Esophagus muscularis mucosa (tissue), 3 donors: ENCODE measurements at regions not wholly inside any gene's neighbourhood (a gene's known extent, or its start where the extent isn't known, plus 50 kb on each side); places are given as distances from the start of the nearest gene placed in this dataset.

Experiments used
- CTCF ChIP-seq, 3 experiments: fragments of 200-600 bp in 2 of 3; fragments of 450-650 bp in 1 of 3; sonication (generic) in 2 of 3; IDR thresholded peaks; one replicate each; pipeline ENCODE4 v1.5.1; 2017 to 2019; ENCODE audit warnings: antibody characterized with exemption in 3 of 3, mild to moderate bottlenecking in 2 of 3, moderate library complexity in 1 of 3
- POLR2A ChIP-seq: fragments of 450-650 bp; IDR thresholded peaks from one replicate; pipeline ENCODE4 v1.6.1; 2017; ENCODE audit warnings: antibody characterized with exemption, moderate library complexity, mild to moderate bottlenecking, low read depth

DNA sequence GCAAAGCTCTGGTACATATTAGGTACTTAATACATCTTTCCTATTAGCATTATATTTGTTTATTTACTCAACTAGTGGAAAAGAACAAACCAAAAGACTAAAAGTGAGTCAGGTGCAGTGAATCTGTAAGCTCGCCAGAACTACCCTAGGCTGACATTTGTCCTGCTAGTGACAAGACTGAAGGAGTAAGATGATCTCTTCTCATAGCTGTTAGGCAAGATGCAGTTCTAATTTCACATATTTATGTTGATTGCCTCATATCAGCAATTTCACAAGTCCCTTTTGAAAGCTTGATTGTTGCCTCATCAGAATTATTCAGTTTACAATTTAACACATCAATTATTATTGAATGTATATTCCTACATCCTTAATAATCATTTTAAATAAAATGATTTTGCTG is 293.0 kb upstream of the NAV3 start:
- TF ChIP-seq POLR2A (no peak), CTCF (IDR thresholded peaks at IDR 0.05) (no peak)
